K562 (cell line): ENCODE measurements at regions not wholly inside any gene's neighbourhood (a gene's known extent, or its start where the extent isn't known, plus 50 kb on each side); places are given as distances from the start of the nearest gene placed in this dataset.

Experiments
- C11orf30 ChIP-seq: fragments of 450-650 bp; IDR thresholded peaks from 2 replicates; pipeline ENCODE4 v1.6.1; 2016; ENCODE audit warnings: low read depth, mild to moderate bottlenecking
- ELF4 ChIP-seq: fragments of 450-650 bp; formaldehyde crosslinking; IDR thresholded peaks from 2 replicates; pipeline ENCODE4 v1.4.0; 2022; ENCODE audit warnings: missing genetic modification characterization
- SMC3 ChIP-seq: conservative IDR thresholded peaks from 2 replicates; pipeline ENCODE4 v1.6.1; 2011; ENCODE audit warnings: low read depth, low read length, improper control_type of control experiment; ENCODE audit not compliant: insufficient read depth
- STAG1 ChIP-seq: sonication (generic); formaldehyde crosslinking; IDR thresholded peaks from 2 replicates; pipeline ENCODE4 v1.5.0; 2020; ENCODE audit warnings: missing genetic modification reagents, borderline replicate concordance
- STAT5B ChIP-seq: fragments of 250-450 bp; sonication (Bioruptor Pico); IDR thresholded peaks from 2 replicates; pipeline ENCODE4 v1.8.0; 2021; ENCODE audit warnings: mild to moderate bottlenecking, inconsistent platforms
- ZNF282 ChIP-seq: sonication (generic); formaldehyde crosslinking; IDR thresholded peaks from 2 replicates; pipeline ENCODE4 v1.8.1; 2023; ENCODE audit warnings: missing genetic modification reagents
- TF ChIP-seq, protein P1 (sequence below): fragments of 450-650 bp; IDR thresholded peaks from 2 replicates; pipeline ENCODE4 v1.6.1; 2016; ENCODE audit warnings: mild to moderate bottlenecking, moderate library complexity

- TF ChIP-seq, protein P1, sequence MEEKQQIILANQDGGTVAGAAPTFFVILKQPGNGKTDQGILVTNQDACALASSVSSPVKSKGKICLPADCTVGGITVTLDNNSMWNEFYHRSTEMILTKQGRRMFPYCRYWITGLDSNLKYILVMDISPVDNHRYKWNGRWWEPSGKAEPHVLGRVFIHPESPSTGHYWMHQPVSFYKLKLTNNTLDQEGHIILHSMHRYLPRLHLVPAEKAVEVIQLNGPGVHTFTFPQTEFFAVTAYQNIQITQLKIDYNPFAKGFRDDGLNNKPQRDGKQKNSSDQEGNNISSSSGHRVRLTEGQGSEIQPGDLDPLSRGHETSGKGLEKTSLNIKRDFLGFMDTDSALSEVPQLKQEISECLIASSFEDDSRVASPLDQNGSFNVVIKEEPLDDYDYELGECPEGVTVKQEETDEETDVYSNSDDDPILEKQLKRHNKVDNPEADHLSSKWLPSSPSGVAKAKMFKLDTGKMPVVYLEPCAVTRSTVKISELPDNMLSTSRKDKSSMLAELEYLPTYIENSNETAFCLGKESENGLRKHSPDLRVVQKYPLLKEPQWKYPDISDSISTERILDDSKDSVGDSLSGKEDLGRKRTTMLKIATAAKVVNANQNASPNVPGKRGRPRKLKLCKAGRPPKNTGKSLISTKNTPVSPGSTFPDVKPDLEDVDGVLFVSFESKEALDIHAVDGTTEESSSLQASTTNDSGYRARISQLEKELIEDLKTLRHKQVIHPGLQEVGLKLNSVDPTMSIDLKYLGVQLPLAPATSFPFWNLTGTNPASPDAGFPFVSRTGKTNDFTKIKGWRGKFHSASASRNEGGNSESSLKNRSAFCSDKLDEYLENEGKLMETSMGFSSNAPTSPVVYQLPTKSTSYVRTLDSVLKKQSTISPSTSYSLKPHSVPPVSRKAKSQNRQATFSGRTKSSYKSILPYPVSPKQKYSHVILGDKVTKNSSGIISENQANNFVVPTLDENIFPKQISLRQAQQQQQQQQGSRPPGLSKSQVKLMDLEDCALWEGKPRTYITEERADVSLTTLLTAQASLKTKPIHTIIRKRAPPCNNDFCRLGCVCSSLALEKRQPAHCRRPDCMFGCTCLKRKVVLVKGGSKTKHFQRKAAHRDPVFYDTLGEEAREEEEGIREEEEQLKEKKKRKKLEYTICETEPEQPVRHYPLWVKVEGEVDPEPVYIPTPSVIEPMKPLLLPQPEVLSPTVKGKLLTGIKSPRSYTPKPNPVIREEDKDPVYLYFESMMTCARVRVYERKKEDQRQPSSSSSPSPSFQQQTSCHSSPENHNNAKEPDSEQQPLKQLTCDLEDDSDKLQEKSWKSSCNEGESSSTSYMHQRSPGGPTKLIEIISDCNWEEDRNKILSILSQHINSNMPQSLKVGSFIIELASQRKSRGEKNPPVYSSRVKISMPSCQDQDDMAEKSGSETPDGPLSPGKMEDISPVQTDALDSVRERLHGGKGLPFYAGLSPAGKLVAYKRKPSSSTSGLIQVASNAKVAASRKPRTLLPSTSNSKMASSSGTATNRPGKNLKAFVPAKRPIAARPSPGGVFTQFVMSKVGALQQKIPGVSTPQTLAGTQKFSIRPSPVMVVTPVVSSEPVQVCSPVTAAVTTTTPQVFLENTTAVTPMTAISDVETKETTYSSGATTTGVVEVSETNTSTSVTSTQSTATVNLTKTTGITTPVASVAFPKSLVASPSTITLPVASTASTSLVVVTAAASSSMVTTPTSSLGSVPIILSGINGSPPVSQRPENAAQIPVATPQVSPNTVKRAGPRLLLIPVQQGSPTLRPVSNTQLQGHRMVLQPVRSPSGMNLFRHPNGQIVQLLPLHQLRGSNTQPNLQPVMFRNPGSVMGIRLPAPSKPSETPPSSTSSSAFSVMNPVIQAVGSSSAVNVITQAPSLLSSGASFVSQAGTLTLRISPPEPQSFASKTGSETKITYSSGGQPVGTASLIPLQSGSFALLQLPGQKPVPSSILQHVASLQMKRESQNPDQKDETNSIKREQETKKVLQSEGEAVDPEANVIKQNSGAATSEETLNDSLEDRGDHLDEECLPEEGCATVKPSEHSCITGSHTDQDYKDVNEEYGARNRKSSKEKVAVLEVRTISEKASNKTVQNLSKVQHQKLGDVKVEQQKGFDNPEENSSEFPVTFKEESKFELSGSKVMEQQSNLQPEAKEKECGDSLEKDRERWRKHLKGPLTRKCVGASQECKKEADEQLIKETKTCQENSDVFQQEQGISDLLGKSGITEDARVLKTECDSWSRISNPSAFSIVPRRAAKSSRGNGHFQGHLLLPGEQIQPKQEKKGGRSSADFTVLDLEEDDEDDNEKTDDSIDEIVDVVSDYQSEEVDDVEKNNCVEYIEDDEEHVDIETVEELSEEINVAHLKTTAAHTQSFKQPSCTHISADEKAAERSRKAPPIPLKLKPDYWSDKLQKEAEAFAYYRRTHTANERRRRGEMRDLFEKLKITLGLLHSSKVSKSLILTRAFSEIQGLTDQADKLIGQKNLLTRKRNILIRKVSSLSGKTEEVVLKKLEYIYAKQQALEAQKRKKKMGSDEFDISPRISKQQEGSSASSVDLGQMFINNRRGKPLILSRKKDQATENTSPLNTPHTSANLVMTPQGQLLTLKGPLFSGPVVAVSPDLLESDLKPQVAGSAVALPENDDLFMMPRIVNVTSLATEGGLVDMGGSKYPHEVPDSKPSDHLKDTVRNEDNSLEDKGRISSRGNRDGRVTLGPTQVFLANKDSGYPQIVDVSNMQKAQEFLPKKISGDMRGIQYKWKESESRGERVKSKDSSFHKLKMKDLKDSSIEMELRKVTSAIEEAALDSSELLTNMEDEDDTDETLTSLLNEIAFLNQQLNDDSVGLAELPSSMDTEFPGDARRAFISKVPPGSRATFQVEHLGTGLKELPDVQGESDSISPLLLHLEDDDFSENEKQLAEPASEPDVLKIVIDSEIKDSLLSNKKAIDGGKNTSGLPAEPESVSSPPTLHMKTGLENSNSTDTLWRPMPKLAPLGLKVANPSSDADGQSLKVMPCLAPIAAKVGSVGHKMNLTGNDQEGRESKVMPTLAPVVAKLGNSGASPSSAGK: no peak
- TF ChIP-seq SMC3: peak; percentile 47
- TF ChIP-seq STAG1: peak; percentile 40; the same call in 1 of the 2 replicates
- no peak for TF ChIP-seq ZNF282 (CRISPR knock-in tag)
- peak; percentile 62; the same call in 1 of the 2 replicates for TF ChIP-seq ELF4 (CRISPR knock-in tag)
- no peak for TF ChIP-seq C11orf30
- no peak for TF ChIP-seq STAT5B
Measured at GRCh38 chr19:30666301-30666803, 294.2 kb downstream of the ZNF536 start (continued).
